OCI-LY1 (cell line): ENCODE measurements at regions not wholly inside any gene's neighbourhood (a gene's known extent, or its start where the extent isn't known, plus 50 kb on each side); places are given as distances from the start of the nearest gene placed in this dataset.

Source experiments
- H2AFZ ChIP-seq: fragments of 200-600 bp; sonication (generic), shearing (Covaris generic); 2 replicates; pipeline ENCODE4 v1.6.0; 2014; ENCODE audit warnings: antibody characterized with exemption, mild to moderate bottlenecking, low read length
- H3F3A ChIP-seq: fragments of 200-600 bp; sonication (generic), shearing (Covaris generic); 2 replicates; pipeline ENCODE4 v1.6.0; 2014; ENCODE audit warnings: mild to moderate bottlenecking, antibody characterized with exemption, low read length, moderate library complexity; ENCODE audit not compliant: insufficient read depth
- H3K27ac ChIP-seq: fragments of 200-600 bp; sonication (generic); 2 replicates; pipeline ENCODE4 v1.5.1; 2014; ENCODE audit warnings: low read length, mixed run types, mild to moderate bottlenecking, low read depth; ENCODE audit not compliant: poor library complexity, severe bottlenecking
- H3K27me3 ChIP-seq: fragments of 200-600 bp; sonication (generic); 2 replicates; pipeline ENCODE4 v1.6.0; 2014; ENCODE audit warnings: antibody characterized with exemption, mild to moderate bottlenecking, low read length, moderate library complexity; ENCODE audit not compliant: insufficient read depth
- H3K36me3 ChIP-seq: fragments of 200-600 bp; sonication (generic); 2 replicates; pipeline ENCODE4 v1.6.1; 2014; ENCODE audit warnings: mild to moderate bottlenecking, antibody characterized with exemption, low read length, moderate library complexity, mixed read lengths; ENCODE audit not compliant: insufficient read depth
- H3K4me1 ChIP-seq: fragments of 200-600 bp; sonication (generic); 2 replicates; pipeline ENCODE4 v1.5.1; 2014; ENCODE audit warnings: mild to moderate bottlenecking, low read length, moderate library complexity; ENCODE audit not compliant: insufficient read depth, severe bottlenecking
- H3K4me2 ChIP-seq: fragments of 200-600 bp; sonication (generic), shearing (Covaris generic); 2 replicates; pipeline ENCODE4 v1.6.1; 2014; ENCODE audit warnings: low read length
- H3K4me3 ChIP-seq: fragments of 200-600 bp; sonication (generic); 2 replicates; pipeline ENCODE4 v1.5.1; 2014; ENCODE audit warnings: low read length, low read depth, mild to moderate bottlenecking, mixed read lengths; ENCODE audit not compliant: poor library complexity, severe bottlenecking
- H3K79me2 ChIP-seq: fragments of 200-600 bp; shearing (Covaris generic); 2 replicates; pipeline ENCODE4 v1.6.1; 2016; ENCODE audit warnings: mixed run types, low read length, mixed read lengths; ENCODE audit not compliant: insufficient read depth
- H3K9ac ChIP-seq: fragments of 200-600 bp; sonication (generic), shearing (Covaris generic); 2 replicates; pipeline ENCODE4 v1.6.1; 2014; ENCODE audit warnings: mild to moderate bottlenecking, low read length, mixed read lengths
- H3K9me2 ChIP-seq: fragments of 200-600 bp; sonication (generic), shearing (Covaris generic); 2 replicates; pipeline ENCODE4 v1.6.1; 2014; ENCODE audit warnings: low read depth, mild to moderate bottlenecking, low read length, mixed read lengths
- H3K9me3 ChIP-seq: fragments of 200-600 bp; shearing (Covaris generic); 2 replicates; pipeline ENCODE4 v1.6.1; 2014; ENCODE audit warnings: low read length, mixed read lengths
- H4K20me1 ChIP-seq: fragments of 200-600 bp; sonication (generic), shearing (Covaris generic); 2 replicates; pipeline ENCODE4 v1.6.0; 2016; ENCODE audit warnings: mild to moderate bottlenecking, low read length; ENCODE audit not compliant: insufficient read depth
- CTCF ChIP-seq: fragments of 200-600 bp; sonication (generic), shearing (Covaris generic); IDR thresholded peaks from 2 replicates; pipeline ENCODE4 v1.5.1; 2017; ENCODE audit warnings: mild to moderate bottlenecking, antibody characterized with exemption, low read length, moderate library complexity, mixed read lengths
- EZH2 ChIP-seq: fragments of 200-600 bp; sonication (generic), shearing (Covaris generic); IDR thresholded peaks from 2 replicates; pipeline ENCODE4 v1.8.0; 2017; ENCODE audit warnings: borderline replicate concordance, mixed run types, mild to moderate bottlenecking, antibody characterized with exemption, low read length, moderate library complexity, mixed read lengths

GRCh38 chr1:78231894-78232293, 186.1 kb downstream of the GIPC2 start:
- H4K20me1 ChIP-seq, result no peaks in the 10 kb centered on the region
- H3K4me1 ChIP-seq, result no peaks in the 10 kb centered on the region
- H3K9me2 ChIP-seq, result no peaks in the 10 kb centered on the region
- H2AFZ ChIP-seq, result no peak overlapping the region
- no peak overlapping the region for H3K4me3 ChIP-seq
- no peaks in the 10 kb centered on the region for H3K9me3 ChIP-seq
- H3K4me2 ChIP-seq, result no peak overlapping the region
- no peak overlapping the region for H3K9ac ChIP-seq
- no peaks in the 10 kb centered on the region for H3K36me3 ChIP-seq
- no peak overlapping the region for H3K27ac ChIP-seq
- no peaks in the 10 kb centered on the region for H3F3A ChIP-seq
- no peaks in the 10 kb centered on the region for H3K27me3 ChIP-seq
- no peaks in the 10 kb centered on the region for H3K79me2 ChIP-seq
- TF ChIP-seq CTCF (no peak), EZH2 (no peak)

DNA sequence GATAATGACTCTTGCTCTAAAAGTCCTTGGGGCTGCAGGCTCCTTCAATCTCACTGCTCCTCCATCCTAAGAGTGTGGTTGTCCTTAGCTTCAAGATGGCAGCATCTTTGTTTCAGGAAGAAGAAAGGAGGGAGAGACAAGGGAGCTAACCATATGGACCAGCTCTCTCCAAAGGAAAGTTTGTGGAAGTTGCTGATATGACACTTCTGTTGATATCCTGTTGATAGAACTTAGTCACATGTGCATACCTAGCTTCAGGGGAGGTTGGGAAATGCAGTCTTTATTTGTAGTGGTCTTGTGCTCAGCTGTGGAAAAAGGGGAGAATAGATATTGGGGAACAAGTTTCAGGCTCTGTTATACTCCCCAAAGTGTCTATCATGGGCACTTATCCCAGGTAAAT, 186.9 kb downstream of the GIPC2 start:
- Histone ChIP-seq H3K27ac (no peak overlapping the region), H3K4me3 (no peak overlapping the region), H3K27me3 (no peaks in the 10 kb centered on the region), H3K9ac (no peak overlapping the region), H3K4me2 (no peak overlapping the region), H3K36me3 (no peaks in the 10 kb centered on the region), H3K79me2 (no peaks in the 10 kb centered on the region), H3F3A (no peaks in the 10 kb centered on the region), H3K4me1 (no peaks in the 10 kb centered on the region), H3K9me3 (no peaks in the 10 kb centered on the region), H4K20me1 (no peaks in the 10 kb centered on the region), H2AFZ (no peak overlapping the region), H3K9me2 (no peaks in the 10 kb centered on the region)
- TF ChIP-seq EZH2 (no peak), CTCF (no peak)

DNA sequence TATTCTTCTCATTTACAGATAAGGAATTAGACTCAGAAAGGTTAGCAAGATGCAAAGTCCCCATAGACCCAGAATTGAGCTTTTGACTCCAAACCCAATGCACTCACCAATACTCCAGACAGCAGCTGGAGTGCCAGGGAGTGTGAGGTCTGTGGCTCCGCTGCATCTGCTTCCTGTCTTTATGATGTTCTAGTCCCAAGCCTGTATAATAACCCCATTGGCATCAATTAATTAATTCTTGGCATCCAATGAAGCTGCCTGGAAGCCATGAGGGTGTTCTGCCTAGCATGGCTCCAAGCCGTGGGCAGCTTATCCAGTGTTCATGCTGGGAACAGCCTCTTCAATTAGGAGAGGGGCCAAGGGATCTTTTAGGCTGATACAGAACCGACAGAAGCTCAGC, 188.7 kb downstream of the GIPC2 start:
- no peaks in the 10 kb centered on the region for H3K36me3 ChIP-seq
- no peak overlapping the region for H3K4me3 ChIP-seq
- no peak overlapping the region for H3K4me2 ChIP-seq
- TF ChIP-seq EZH2 (no peak), CTCF (no peak)
- H3K9ac ChIP-seq, result no peak overlapping the region
- no peaks in the 10 kb centered on the region for H3K27me3 ChIP-seq
- no peaks in the 10 kb centered on the region for H3K9me3 ChIP-seq
- H3F3A ChIP-seq, result no peaks in the 10 kb centered on the region
- no peaks in the 10 kb centered on the region for H4K20me1 ChIP-seq
- H3K4me1 ChIP-seq, result no peaks in the 10 kb centered on the region
- no peaks in the 10 kb centered on the region for H3K79me2 ChIP-seq
- H3K9me2 ChIP-seq, result no peaks in the 10 kb centered on the region
- no peak overlapping the region for H3K27ac ChIP-seq
- no peak overlapping the region for H2AFZ ChIP-seq
